NCI-H2196 (cell line): ENCODE measurements at regions not wholly inside any gene's neighbourhood (a gene's known extent, or its start where the extent isn't known, plus 50 kb on each side); places are given as distances from the start of the nearest gene placed in this dataset.

ENCODE experiments used
- DNase-seq: peaks from one replicate; lab custom pipeline; 2025; ENCODE audit not compliant: unreplicated experiment; lab: John Stamatoyannopoulos, UW

- DNase-seq, result no peak
Measured at GRCh38 chr9:120137186-120137840, 442.7 kb downstream of the CDK5RAP2 start.

GRCh38 chr9:120136696-120137095 is 443.3 kb downstream of the CDK5RAP2 start:
- DNase-seq, result no peak

- DNase-seq, result no peak
Measured at GRCh38 chr9:120117081-120117480, 462.9 kb downstream of the CDK5RAP2 start.

- no peak for DNase-seq
Measured at GRCh38 chr9:120110520-120110919, 469.4 kb downstream of the CDK5RAP2 start.

- DNase-seq, result no peak
Measured at GRCh38 chr9:120109242-120109641, 470.7 kb downstream of the CDK5RAP2 start.

GRCh38 chr9:120107138-120107537 is 472.8 kb downstream of the CDK5RAP2 start:
- no peak for DNase-seq

- DNase-seq, result no peak
Measured at GRCh38 chr9:120104771-120105170, 475.2 kb downstream of the CDK5RAP2 start.

GRCh38 chr9:120100595-120100994 is 479.4 kb downstream of the CDK5RAP2 start:
- DNase-seq, result no peak

GRCh38 chr9:120099065-120099464 is 480.9 kb downstream of the CDK5RAP2 start:
- no peak for DNase-seq

- no peak for DNase-seq
Measured at GRCh38 chr9:120098584-120098983, 481.4 kb downstream of the CDK5RAP2 start.

GRCh38 chr9:120091206-120091605 is 488.8 kb downstream of the CDK5RAP2 start:
- DNase-seq, result no peak

GRCh38 chr9:120080849-120081248 is 499.1 kb downstream of the CDK5RAP2 start:
- no peak for DNase-seq

GRCh38 chr9:120078112-120078511 is 501.9 kb downstream of the CDK5RAP2 start:
- no peak for DNase-seq

GRCh38 chr9:120071760-120072159 is 508.2 kb downstream of the CDK5RAP2 start:
- no peak for DNase-seq

GRCh38 chr9:120066315-120066714 is 513.7 kb downstream of the CDK5RAP2 start:
- DNase-seq, result no peak

GRCh38 chr9:120065151-120065550 is 514.8 kb downstream of the CDK5RAP2 start:
- DNase-seq, result no peak

- DNase-seq, result no peak
Measured at GRCh38 chr9:120045011-120045410, 535.0 kb downstream of the CDK5RAP2 start.

- DNase-seq, result no peak
Measured at GRCh38 chr9:120043448-120043847, 536.5 kb downstream of the CDK5RAP2 start.

- DNase-seq, result no peak
Measured at GRCh38 chr9:120040896-120041295, 539.1 kb downstream of the CDK5RAP2 start.

- no peak for DNase-seq
Measured at GRCh38 chr9:120038342-120038741, 541.6 kb downstream of the CDK5RAP2 start.

- DNase-seq, result no peak
Measured at GRCh38 chr9:120032639-120033038, 547.3 kb downstream of the CDK5RAP2 start.

GRCh38 chr9:120030847-120031246 is 549.1 kb downstream of the CDK5RAP2 start:
- no peak for DNase-seq

GRCh38 chr9:120018550-120018949 is 561.4 kb downstream of the CDK5RAP2 start:
- no peak for DNase-seq
